ENCODE measurements at regions not wholly inside any gene's neighbourhood (a gene's known extent, or its start where the extent isn't known, plus 50 kb on each side); places are given as distances from the start of the nearest gene placed in this dataset.

DNA sequence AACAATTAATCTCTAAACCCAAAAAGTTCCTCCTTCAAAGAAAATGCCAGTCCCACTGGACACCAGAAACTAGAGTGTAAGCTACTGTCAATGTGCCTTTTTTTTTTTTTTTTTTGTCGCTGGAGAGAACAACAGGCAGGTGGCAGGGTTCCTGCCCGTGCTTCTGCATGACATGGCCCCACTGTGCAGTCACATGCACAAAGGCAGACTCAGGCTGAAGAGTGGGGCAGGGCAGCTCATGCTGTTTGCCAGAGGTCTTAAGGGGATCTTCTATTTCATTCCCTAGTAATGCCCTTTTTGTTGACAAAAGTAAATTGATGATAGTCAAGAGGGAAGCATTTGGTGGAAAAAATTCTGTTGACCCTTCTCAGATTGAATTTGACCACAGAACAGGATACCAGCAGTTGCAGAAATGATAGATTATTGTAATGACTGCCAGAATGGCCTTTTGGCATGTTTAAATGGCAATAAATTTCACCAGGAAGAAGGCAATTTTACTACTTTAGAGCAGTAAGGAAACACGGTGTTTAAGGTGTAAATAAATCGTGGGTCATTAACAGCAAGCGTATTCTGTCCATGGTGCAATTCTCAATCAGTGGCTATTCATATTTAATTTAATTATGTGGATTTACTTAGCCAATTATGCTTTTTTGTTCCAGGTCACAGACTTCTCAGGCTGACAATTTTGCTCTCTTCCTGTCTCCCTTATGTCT, 80.9 kb downstream of the NKX6-1 start:
- no peaks in the 10 kb centered on the region for H3K27me3 ChIP-seq
- in situ Hi-C loops (cut with MboI; ENCODE audit: low sequenced_read_pairs in 4 of 4), result no loop called here

DNA sequence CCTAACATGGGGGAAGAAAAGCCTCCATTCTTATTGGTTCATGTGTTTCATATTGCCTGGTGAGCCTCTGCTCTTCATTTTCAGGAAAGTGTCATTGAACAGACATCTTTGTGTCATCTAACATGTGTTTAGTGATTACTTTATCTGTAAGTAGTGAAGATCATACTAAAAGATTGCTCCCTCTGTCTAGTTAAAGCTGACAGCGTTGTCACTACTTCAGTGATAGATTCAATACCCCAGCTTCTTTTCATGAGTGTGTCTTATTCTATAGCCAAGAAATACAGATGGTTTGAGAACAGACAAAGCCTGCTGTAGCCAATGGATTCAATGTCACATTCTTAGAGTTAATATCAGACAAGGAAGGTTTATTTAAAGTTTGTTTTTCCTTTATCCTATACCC, 85.1 kb downstream of the NKX6-1 start:
- in situ Hi-C loops (cut with MboI; ENCODE audit: low sequenced_read_pairs in 4 of 4), result no loop called here

More for the DNA sequence above, 80.9 kb downstream of the NKX6-1 start:
- no peak for ATAC-seq
- no peak for DNase-seq
- Histone ChIP-seq H3K4me3 (no peak overlapping the region), H3K4me1 (no peaks in the 10 kb centered on the region), H3K9me3 (no peaks in the 10 kb centered on the region), H3K36me3 (no peaks in the 10 kb centered on the region), H3K27ac (no peak overlapping the region)
- intact Hi-C loops (cut with DNase I; ENCODE audit: low total_unique reads), result no loop called here
- TF ChIP-seq POLR2A (IDR thresholded peaks at IDR 0.05) (no peak), CTCF (IDR thresholded peaks at IDR 0.05 in 4 of 5, conservative IDR thresholded peaks at IDR 0.05 in 1 of 5) (no peak)

GRCh38 chr4:84413480-84413879, 85.6 kb downstream of the NKX6-1 start:
- in situ Hi-C loops (cut with MboI; ENCODE audit: low sequenced_read_pairs in 4 of 4), result no loop called here
- no peak for ATAC-seq

More for the DNA sequence above, 85.1 kb downstream of the NKX6-1 start:
- DNase-seq (no peak), ATAC-seq (no peak)
- no peaks in the 10 kb centered on the region for H3K27me3 ChIP-seq
- no peaks in the 10 kb centered on the region for H3K4me1 ChIP-seq
- H3K4me3 ChIP-seq, result no peak overlapping the region
- H3K9me3 ChIP-seq, result no peaks in the 10 kb centered on the region
- intact Hi-C loops (cut with DNase I; ENCODE audit: low total_unique reads), result no loop called here
- no peaks in the 10 kb centered on the region for H3K36me3 ChIP-seq
- H3K27ac ChIP-seq, result no peak overlapping the region
- TF ChIP-seq POLR2A (IDR thresholded peaks at IDR 0.05), result no peak
- TF ChIP-seq CTCF (IDR thresholded peaks at IDR 0.05 in 4 of 5, conservative IDR thresholded peaks at IDR 0.05 in 1 of 5), result no peak

GRCh38 chr4:84412062-84412461, 87.0 kb downstream of the NKX6-1 start:
- H3K4me1 ChIP-seq, result no peaks in the 10 kb centered on the region
- in situ Hi-C loops (cut with MboI; ENCODE audit: low sequenced_read_pairs in 4 of 4), result no loop called here
- H3K9me3 ChIP-seq, result no peaks in the 10 kb centered on the region
- no peak for DNase-seq
- no peaks in the 10 kb centered on the region for H3K36me3 ChIP-seq
- no peak for ATAC-seq
- no peak for TF ChIP-seq POLR2A (IDR thresholded peaks at IDR 0.05)
- no peak for TF ChIP-seq CTCF (IDR thresholded peaks at IDR 0.05 in 4 of 5, conservative IDR thresholded peaks at IDR 0.05 in 1 of 5)
- H3K27ac ChIP-seq, result no peak overlapping the region
- no peaks in the 10 kb centered on the region for H3K27me3 ChIP-seq
- H3K4me3 ChIP-seq, result no peak overlapping the region
- intact Hi-C loops (cut with DNase I; ENCODE audit: low total_unique reads), result no loop called here

More at GRCh38 chr4:84413480-84413879, 85.6 kb downstream of the NKX6-1 start:
- intact Hi-C loops (cut with DNase I; ENCODE audit: low total_unique reads), result no loop called here
- Histone ChIP-seq H3K4me1 (no peaks in the 10 kb centered on the region), H3K4me3 (no peak overlapping the region), H3K36me3 (no peaks in the 10 kb centered on the region), H3K27me3 (no peaks in the 10 kb centered on the region), H3K9me3 (no peaks in the 10 kb centered on the region), H3K27ac (no peak overlapping the region)
- DNase-seq, result no peak
- TF ChIP-seq POLR2A (IDR thresholded peaks at IDR 0.05), result no peak
- no peak for TF ChIP-seq CTCF (IDR thresholded peaks at IDR 0.05 in 4 of 5, conservative IDR thresholded peaks at IDR 0.05 in 1 of 5)
